Fibroblast of lung (primary cell): ENCODE measurements at regions not wholly inside any gene's neighbourhood (a gene's known extent, or its start where the extent isn't known, plus 50 kb on each side); places are given as distances from the start of the nearest gene placed in this dataset.

ENCODE experiments used
- DNase-seq, 2 donors: peaks; one replicate each; pipeline versions ENCODE4 v3.0.0 to v3.0.0-alpha.2; 2010; ENCODE audit warnings: low read depth in 2 of 2
- H2AFZ ChIP-seq: 2 replicates; pipeline ENCODE4 v1.5.1; 2012; ENCODE audit warnings: low read length, control low read depth, inconsistent platforms
- H3K27ac ChIP-seq: 2 replicates; pipeline ENCODE4 v1.5.1; 2011; ENCODE audit warnings: low read length, control low read depth; ENCODE audit not compliant: insufficient read depth
- H3K27me3 ChIP-seq: 2 replicates; pipeline ENCODE4 v1.5.1; 2011; ENCODE audit warnings: mild to moderate bottlenecking, low read length; ENCODE audit not compliant: control insufficient read depth, insufficient read depth
- H3K36me3 ChIP-seq: 2 replicates; pipeline ENCODE4 v1.5.1; 2011; ENCODE audit warnings: low read length; ENCODE audit not compliant: control insufficient read depth, insufficient read depth
- H3K4me1 ChIP-seq: 2 replicates; pipeline ENCODE4 v1.5.1; 2011; ENCODE audit warnings: low read length; ENCODE audit not compliant: control insufficient read depth, insufficient read depth; ENCODE audit errors: extremely low read depth
- H3K4me2 ChIP-seq: 2 replicates; pipeline ENCODE4 v1.5.1; 2011; ENCODE audit warnings: low read length, control low read depth; ENCODE audit not compliant: insufficient read depth; ENCODE audit errors: extremely low read depth
- H3K4me3 ChIP-seq, 4 experiments: fragments of 200-600 bp in 1 of 4; sonication (generic) in 1 of 4; replicated peaks in 1 of 4; 2 replicates each; pipeline ENCODE4 v1.5.1; 2011 to 2016; ENCODE audit warnings: low read length in 4 of 4, low read depth in 3 of 4, mild to moderate bottlenecking in 3 of 4, control low read depth in 2 of 4, inconsistent platforms in 1 of 4, mixed read lengths in 1 of 4; ENCODE audit not compliant: insufficient read depth in 1 of 4; ENCODE audit errors: control extremely low read depth in 1 of 4
- H3K79me2 ChIP-seq: 2 replicates; pipeline ENCODE4 v1.5.1; 2012; ENCODE audit warnings: mild to moderate bottlenecking, low read length, inconsistent platforms; ENCODE audit not compliant: control insufficient read depth, insufficient read depth
- H3K9ac ChIP-seq: 2 replicates; pipeline ENCODE4 v1.5.1; 2011; ENCODE audit warnings: mild to moderate bottlenecking, low read length, control low read depth; ENCODE audit not compliant: insufficient read depth
- H3K9me3 ChIP-seq: 2 replicates; pipeline ENCODE4 v1.5.1; 2012; ENCODE audit warnings: low read depth, low read length; ENCODE audit not compliant: control insufficient read depth, insufficient read depth
- H4K20me1 ChIP-seq: 2 replicates; pipeline ENCODE4 v1.5.1; 2011; ENCODE audit warnings: low read length; ENCODE audit not compliant: control insufficient read depth, insufficient read depth; ENCODE audit errors: extremely low read depth
- EZH2 ChIP-seq: IDR thresholded peaks from 2 replicates; pipeline ENCODE4 v1.5.1; 2012; ENCODE audit warnings: low read length, control low read depth, mild to moderate bottlenecking; ENCODE audit errors: missing control alignments
- TF ChIP-seq, protein P1 (sequence below), 2 donors: IDR thresholded peaks in 1 of 2; conservative IDR thresholded peaks in 1 of 2; 1 replicate in 1 of 2; 2 replicates in 1 of 2; pipeline ENCODE4 v1.5.1; 2011 to 2012; ENCODE audit warnings: low read length in 2 of 2, control low read depth in 1 of 2, inconsistent platforms in 1 of 2, low read depth in 1 of 2, mild to moderate bottlenecking in 1 of 2

DNA sequence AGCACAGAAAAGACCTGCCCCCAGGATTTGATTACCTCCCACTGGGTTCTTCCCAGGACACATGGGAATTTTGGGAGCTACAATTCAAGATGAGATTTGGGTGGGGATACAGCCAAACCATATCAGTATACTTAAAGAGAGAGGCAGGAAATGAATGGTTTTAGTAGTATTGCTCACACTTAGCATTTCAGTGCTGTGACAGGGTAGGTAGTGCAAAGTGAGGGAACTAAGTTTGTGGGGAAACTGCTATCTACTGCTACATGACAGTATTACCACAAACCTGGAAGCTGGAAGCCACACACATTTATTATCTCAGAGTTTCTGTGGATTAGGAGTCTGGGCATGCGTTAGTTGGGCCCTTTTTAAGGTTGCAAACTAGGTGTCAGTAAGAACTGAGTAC, 450.7 kb downstream of the LPIN1 start:
- Histone ChIP-seq H3K27ac (no peak overlapping the region), H3K4me3 (no peak overlapping the region), H3K4me1 (peaks cover 2% of the 10 kb centered on the region), H4K20me1 (no peaks in the 10 kb centered on the region), H3K79me2 (no peaks in the 10 kb centered on the region), H2AFZ (no peak overlapping the region), H3K36me3 (no peaks in the 10 kb centered on the region), H3K4me2 (no peak overlapping the region), H3K9me3 (no peaks in the 10 kb centered on the region), H3K27me3 (no peaks in the 10 kb centered on the region), H3K9ac (no peak overlapping the region)
- no peak for DNase-seq
- TF ChIP-seq, protein P1, sequence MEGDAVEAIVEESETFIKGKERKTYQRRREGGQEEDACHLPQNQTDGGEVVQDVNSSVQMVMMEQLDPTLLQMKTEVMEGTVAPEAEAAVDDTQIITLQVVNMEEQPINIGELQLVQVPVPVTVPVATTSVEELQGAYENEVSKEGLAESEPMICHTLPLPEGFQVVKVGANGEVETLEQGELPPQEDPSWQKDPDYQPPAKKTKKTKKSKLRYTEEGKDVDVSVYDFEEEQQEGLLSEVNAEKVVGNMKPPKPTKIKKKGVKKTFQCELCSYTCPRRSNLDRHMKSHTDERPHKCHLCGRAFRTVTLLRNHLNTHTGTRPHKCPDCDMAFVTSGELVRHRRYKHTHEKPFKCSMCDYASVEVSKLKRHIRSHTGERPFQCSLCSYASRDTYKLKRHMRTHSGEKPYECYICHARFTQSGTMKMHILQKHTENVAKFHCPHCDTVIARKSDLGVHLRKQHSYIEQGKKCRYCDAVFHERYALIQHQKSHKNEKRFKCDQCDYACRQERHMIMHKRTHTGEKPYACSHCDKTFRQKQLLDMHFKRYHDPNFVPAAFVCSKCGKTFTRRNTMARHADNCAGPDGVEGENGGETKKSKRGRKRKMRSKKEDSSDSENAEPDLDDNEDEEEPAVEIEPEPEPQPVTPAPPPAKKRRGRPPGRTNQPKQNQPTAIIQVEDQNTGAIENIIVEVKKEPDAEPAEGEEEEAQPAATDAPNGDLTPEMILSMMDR (conservative IDR thresholded peaks at IDR 0.05 in 1 of 2, IDR thresholded peaks at IDR 0.05 in 1 of 2; ENCODE audit: low read depth in 1 of 2, low read length in 2 of 2), result no peak
- TF ChIP-seq EZH2, result no peak

DNA sequence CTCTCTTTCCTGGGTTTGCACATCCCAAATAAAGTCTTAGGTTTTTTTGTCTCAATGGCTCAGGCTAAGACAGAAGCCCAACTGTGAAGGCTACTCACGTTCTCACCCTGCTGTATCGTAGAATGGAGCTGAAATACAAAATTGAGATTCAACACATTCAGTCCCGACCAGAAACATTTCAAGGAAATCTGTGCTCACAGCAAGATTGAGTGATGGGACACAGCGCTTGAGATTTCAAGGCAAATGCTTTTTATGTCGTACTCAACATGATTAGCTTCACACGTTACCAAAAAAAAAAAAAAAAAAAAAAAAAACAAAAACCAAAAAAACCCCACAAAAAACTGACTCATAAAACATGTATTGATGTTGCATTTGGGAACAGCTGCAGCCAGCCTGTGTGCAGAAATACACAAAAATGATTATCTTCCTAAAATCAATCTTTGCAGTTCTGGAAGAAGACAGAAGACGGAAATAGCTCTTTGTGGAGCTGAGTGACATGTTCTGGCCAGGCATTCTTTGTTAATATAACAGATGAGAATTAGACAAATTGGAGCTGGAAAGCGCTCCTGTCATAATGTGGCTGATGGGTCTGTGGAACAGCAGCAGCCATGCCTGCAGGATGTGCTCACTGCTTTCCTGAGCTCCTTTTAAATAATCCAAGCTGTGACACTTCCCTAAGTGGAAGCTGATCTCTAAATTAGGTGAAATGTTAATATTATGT, 453.2 kb downstream of the LPIN1 start:
- H3K4me1 ChIP-seq, result peaks cover 4% of the 10 kb centered on the region
- TF ChIP-seq, protein P1 (conservative IDR thresholded peaks at IDR 0.05 in 1 of 2, IDR thresholded peaks at IDR 0.05 in 1 of 2; ENCODE audit: low read depth in 1 of 2, low read length in 2 of 2), result no peak
- TF ChIP-seq EZH2, result no peak
- H3K27me3 ChIP-seq, result no peaks in the 10 kb centered on the region
- H3K36me3 ChIP-seq, result no peaks in the 10 kb centered on the region
- H3K9me3 ChIP-seq, result no peaks in the 10 kb centered on the region
- H3K27ac ChIP-seq, result no peak overlapping the region
- H2AFZ ChIP-seq, result no peak overlapping the region
- no peak overlapping the region for H3K4me2 ChIP-seq
- H3K9ac ChIP-seq, result no peak overlapping the region
- peak in 1 of 2 donors; percentile 64 for DNase-seq
- H3K4me3 ChIP-seq, result no peak overlapping the region
- no peaks in the 10 kb centered on the region for H3K79me2 ChIP-seq
- no peaks in the 10 kb centered on the region for H4K20me1 ChIP-seq

DNA sequence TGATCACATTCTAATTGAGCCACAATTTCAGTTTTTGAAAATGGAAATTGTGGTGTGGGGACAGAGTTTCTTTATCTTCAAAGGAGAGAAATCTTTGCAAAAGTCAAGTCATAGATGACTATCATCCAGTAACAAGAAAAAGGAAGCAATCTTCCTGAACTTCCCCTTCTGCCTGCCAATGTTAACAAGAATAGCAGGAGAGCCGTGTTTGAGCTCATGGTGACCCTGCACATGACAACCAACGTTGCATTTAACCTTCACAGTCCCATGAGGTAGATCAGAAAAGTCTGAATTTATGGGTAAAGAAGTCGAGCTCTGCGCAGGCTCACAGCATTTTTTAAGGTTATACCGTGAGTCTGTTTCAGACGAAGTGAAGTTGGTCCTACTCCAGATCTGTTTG, 454.9 kb downstream of the LPIN1 start:
- Histone ChIP-seq H3K9ac (no peak overlapping the region), H3K4me2 (no peak overlapping the region), H3K4me1 (peaks cover 4% of the 10 kb centered on the region), H3K27ac (no peak overlapping the region), H4K20me1 (no peaks in the 10 kb centered on the region), H3K27me3 (no peaks in the 10 kb centered on the region), H2AFZ (no peak overlapping the region), H3K79me2 (no peaks in the 10 kb centered on the region), H3K9me3 (no peaks in the 10 kb centered on the region), H3K4me3 (no peak overlapping the region), H3K36me3 (no peaks in the 10 kb centered on the region)
- no peak for DNase-seq
- TF ChIP-seq, protein P1 (conservative IDR thresholded peaks at IDR 0.05 in 1 of 2, IDR thresholded peaks at IDR 0.05 in 1 of 2; ENCODE audit: low read depth in 1 of 2, low read length in 2 of 2), result no peak
- TF ChIP-seq EZH2, result no peak
